PFSK-1 (cell line): ENCODE measurements at regions not wholly inside any gene's neighbourhood (a gene's known extent, or its start where the extent isn't known, plus 50 kb on each side); places are given as distances from the start of the nearest gene placed in this dataset.

Experiments used
- POLR2AphosphoS5 ChIP-seq: IDR thresholded peaks from 2 replicates; pipeline ENCODE4 v1.6.1; 2012; ENCODE audit warnings: low read depth, mild to moderate bottlenecking, control low read depth, low read length, moderate library complexity
- TAF1 ChIP-seq: IDR thresholded peaks from 2 replicates; pipeline ENCODE4 v1.6.1; 2012; ENCODE audit warnings: low read length, control low read depth, borderline replicate concordance; ENCODE audit not compliant: insufficient read depth
- TF ChIP-seq, protein P1 (sequence below), 2 experiments: IDR thresholded peaks; 2 replicates each; pipeline versions ENCODE4 v1.6.1 to v1.8.0; 2011 to 2012; ENCODE audit warnings: low read depth in 2 of 2, low read length in 2 of 2, control low read depth in 1 of 2, inconsistent platforms in 1 of 2, mild to moderate bottlenecking in 1 of 2, moderate library complexity in 1 of 2; ENCODE audit not compliant: insufficient read depth in 1 of 2

DNA sequence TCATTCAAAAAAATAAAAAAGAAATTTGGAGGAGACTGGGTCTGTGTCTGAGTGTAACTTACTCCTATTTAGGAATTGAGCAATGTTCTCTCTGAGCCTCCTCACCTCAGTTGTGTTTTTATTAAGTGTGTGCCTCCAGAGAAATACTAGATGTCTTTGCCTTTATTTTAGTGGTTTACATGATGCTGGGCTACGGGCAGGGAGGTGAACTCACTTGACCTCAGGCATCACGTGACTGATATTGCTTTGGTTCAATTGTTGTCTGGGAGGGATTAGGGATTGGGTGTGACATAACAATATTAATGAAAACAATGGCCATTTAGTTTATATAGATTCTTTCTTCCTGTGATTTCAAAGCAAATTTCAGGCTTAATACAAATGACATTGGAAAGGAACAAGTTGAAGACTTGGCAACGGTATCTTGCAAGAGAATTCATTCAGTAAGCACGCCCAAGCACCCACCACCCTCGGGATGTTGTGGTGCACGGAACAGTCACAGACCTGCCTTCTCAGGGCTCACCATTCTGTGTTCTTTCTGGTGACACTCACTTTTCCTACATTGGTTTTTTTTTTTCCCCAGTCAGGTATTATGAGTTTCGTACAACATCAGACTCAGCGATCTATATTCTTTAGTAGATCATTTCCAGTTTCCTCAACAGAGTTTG is 77.5 kb downstream of the BMP4 start:
- TF ChIP-seq TAF1 (no peak), POLR2AphosphoS5 (no peak)
- TF ChIP-seq, protein P1, sequence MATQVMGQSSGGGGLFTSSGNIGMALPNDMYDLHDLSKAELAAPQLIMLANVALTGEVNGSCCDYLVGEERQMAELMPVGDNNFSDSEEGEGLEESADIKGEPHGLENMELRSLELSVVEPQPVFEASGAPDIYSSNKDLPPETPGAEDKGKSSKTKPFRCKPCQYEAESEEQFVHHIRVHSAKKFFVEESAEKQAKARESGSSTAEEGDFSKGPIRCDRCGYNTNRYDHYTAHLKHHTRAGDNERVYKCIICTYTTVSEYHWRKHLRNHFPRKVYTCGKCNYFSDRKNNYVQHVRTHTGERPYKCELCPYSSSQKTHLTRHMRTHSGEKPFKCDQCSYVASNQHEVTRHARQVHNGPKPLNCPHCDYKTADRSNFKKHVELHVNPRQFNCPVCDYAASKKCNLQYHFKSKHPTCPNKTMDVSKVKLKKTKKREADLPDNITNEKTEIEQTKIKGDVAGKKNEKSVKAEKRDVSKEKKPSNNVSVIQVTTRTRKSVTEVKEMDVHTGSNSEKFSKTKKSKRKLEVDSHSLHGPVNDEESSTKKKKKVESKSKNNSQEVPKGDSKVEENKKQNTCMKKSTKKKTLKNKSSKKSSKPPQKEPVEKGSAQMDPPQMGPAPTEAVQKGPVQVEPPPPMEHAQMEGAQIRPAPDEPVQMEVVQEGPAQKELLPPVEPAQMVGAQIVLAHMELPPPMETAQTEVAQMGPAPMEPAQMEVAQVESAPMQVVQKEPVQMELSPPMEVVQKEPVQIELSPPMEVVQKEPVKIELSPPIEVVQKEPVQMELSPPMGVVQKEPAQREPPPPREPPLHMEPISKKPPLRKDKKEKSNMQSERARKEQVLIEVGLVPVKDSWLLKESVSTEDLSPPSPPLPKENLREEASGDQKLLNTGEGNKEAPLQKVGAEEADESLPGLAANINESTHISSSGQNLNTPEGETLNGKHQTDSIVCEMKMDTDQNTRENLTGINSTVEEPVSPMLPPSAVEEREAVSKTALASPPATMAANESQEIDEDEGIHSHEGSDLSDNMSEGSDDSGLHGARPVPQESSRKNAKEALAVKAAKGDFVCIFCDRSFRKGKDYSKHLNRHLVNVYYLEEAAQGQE (IDR thresholded peaks at IDR 0.05; ENCODE audit: insufficient read depth in 1 of 2, low read depth in 2 of 2, low read length in 2 of 2): no peak
